Liver (tissue), 8 donors: ENCODE measurements at regions not wholly inside any gene's neighbourhood (a gene's known extent, or its start where the extent isn't known, plus 50 kb on each side); places are given as distances from the start of the nearest gene placed in this dataset.

Experiments
- DNase-seq: peaks from one replicate; pipeline ENCODE4 v3.0.0-alpha.2; 2017; ENCODE audit warnings: low spot score
- H3K27ac ChIP-seq, 2 donors: one replicate each; pipeline ENCODE4 v1.7.0; 2013; ENCODE audit warnings: inconsistent platforms in 2 of 2, low read length in 2 of 2, control low read depth in 1 of 2, low read depth in 1 of 2, mild to moderate bottlenecking in 1 of 2
- H3K27me3 ChIP-seq, 4 donors: one replicate each; pipeline versions ENCODE4 v1.6.1 to v1.7.0; 2013; ENCODE audit warnings: low read length in 3 of 4, inconsistent platforms in 1 of 4, mild to moderate bottlenecking in 1 of 4, moderate library complexity in 1 of 4; ENCODE audit not compliant: control insufficient read depth in 4 of 4, insufficient read depth in 4 of 4
- H3K36me3 ChIP-seq, 4 donors: one replicate each; pipeline versions ENCODE4 v1.6.1 to v1.7.0; 2013; ENCODE audit warnings: low read length in 3 of 4, mild to moderate bottlenecking in 3 of 4, low read depth in 1 of 4, moderate library complexity in 1 of 4; ENCODE audit not compliant: control insufficient read depth in 4 of 4, insufficient read depth in 3 of 4
- H3K4me1 ChIP-seq, 4 donors: one replicate each; pipeline versions ENCODE4 v1.6.1 to v1.7.0; 2013; ENCODE audit warnings: low read length in 3 of 4, mild to moderate bottlenecking in 3 of 4, moderate library complexity in 1 of 4; ENCODE audit not compliant: control insufficient read depth in 4 of 4, insufficient read depth in 4 of 4
- H3K4me3 ChIP-seq, 3 donors: one replicate each; pipeline versions ENCODE4 v1.6.1 to v1.7.0; 2013; ENCODE audit warnings: low read length in 3 of 3, control low read depth in 1 of 3, low read depth in 1 of 3, mild to moderate bottlenecking in 1 of 3
- H3K9ac ChIP-seq, 2 donors: one replicate each; pipeline ENCODE4 v1.7.0; 2013; ENCODE audit warnings: low read length in 2 of 2, mild to moderate bottlenecking in 2 of 2, moderate library complexity in 2 of 2, control low read depth in 1 of 2, low read depth in 1 of 2
- H3K9me3 ChIP-seq, 4 donors: one replicate each; pipeline versions ENCODE4 v1.6.1 to v1.7.0; 2013; ENCODE audit warnings: low read length in 3 of 4; ENCODE audit not compliant: control insufficient read depth in 4 of 4
- ATF3 ChIP-seq: IDR thresholded peaks from 2 replicates; pipeline ENCODE4 v1.6.1; 2016; ENCODE audit warnings: antibody characterized with exemption
- CTCF ChIP-seq: fragments of 150-350 bp; IDR thresholded peaks from 2 replicates; pipeline ENCODE4 v1.5.1; 2017; ENCODE audit warnings: improper control_type of control experiment, low read depth, low read length; ENCODE audit not compliant: missing input control
- EGR1 ChIP-seq, 2 donors: IDR thresholded peaks; 2 replicates each; pipeline ENCODE4 v1.6.1; 2016 to 2018; ENCODE audit warnings: antibody characterized with exemption in 2 of 2, low read depth in 2 of 2
- FOXA1 ChIP-seq: IDR thresholded peaks from 2 replicates; pipeline ENCODE4 v1.6.1; 2016; ENCODE audit warnings: antibody characterized with exemption
- FOXA2 ChIP-seq: IDR thresholded peaks from 2 replicates; pipeline ENCODE4 v1.6.1; 2016; ENCODE audit warnings: antibody characterized with exemption
- GABPA ChIP-seq, 2 donors: IDR thresholded peaks in 1 of 2; conservative IDR thresholded peaks in 1 of 2; 2 replicates each; pipeline ENCODE4 v1.6.1; 2016; ENCODE audit warnings: antibody characterized with exemption in 2 of 2, mild to moderate bottlenecking in 1 of 2, moderate library complexity in 1 of 2
- HNF4A ChIP-seq, 2 donors: conservative IDR thresholded peaks; 2 replicates each; pipeline ENCODE4 v1.6.1; 2016; ENCODE audit warnings: antibody characterized with exemption in 2 of 2, mild to moderate bottlenecking in 2 of 2
- HNF4G ChIP-seq: IDR thresholded peaks from 2 replicates; pipeline ENCODE4 v1.6.1; 2016; ENCODE audit warnings: antibody characterized with exemption
- JUND ChIP-seq, 2 donors: IDR thresholded peaks; 2 replicates each; pipeline ENCODE4 v1.6.1; 2016; ENCODE audit warnings: antibody characterized with exemption in 2 of 2
- MAX ChIP-seq: IDR thresholded peaks from 2 replicates; pipeline ENCODE4 v1.6.1; 2016; ENCODE audit warnings: antibody characterized with exemption
- NR2F2 ChIP-seq: IDR thresholded peaks from 2 replicates; pipeline ENCODE4 v1.6.1; 2016; ENCODE audit warnings: antibody characterized with exemption
- RAD21 ChIP-seq, 2 donors: IDR thresholded peaks; 2 replicates each; pipeline ENCODE4 v1.6.1; 2016; ENCODE audit warnings: antibody characterized with exemption in 2 of 2, mild to moderate bottlenecking in 2 of 2
- REST ChIP-seq: IDR thresholded peaks from 2 replicates; pipeline ENCODE4 v1.6.1; 2016; ENCODE audit warnings: antibody characterized with exemption, mild to moderate bottlenecking
- RXRA ChIP-seq, 2 donors: IDR thresholded peaks; 2 replicates each; pipeline ENCODE4 v1.6.1; 2017 to 2018; ENCODE audit warnings: antibody characterized with exemption in 2 of 2, mild to moderate bottlenecking in 1 of 2
- SP1 ChIP-seq: IDR thresholded peaks from 2 replicates; pipeline ENCODE4 v1.6.1; 2018; ENCODE audit warnings: antibody characterized with exemption, mild to moderate bottlenecking
- TAF1 ChIP-seq: conservative IDR thresholded peaks from 2 replicates; pipeline ENCODE4 v1.6.1; 2016; ENCODE audit warnings: antibody characterized with exemption, mild to moderate bottlenecking
- YY1 ChIP-seq: IDR thresholded peaks from 2 replicates; pipeline ENCODE4 v1.6.1; 2016; ENCODE audit warnings: antibody characterized with exemption, mild to moderate bottlenecking
- ZBTB33 ChIP-seq: IDR thresholded peaks from 2 replicates; pipeline ENCODE4 v1.6.1; 2016; ENCODE audit warnings: antibody characterized with exemption
- WGBS: extraction: QIAGEN DNeasy Blood & Tissue Kit; methylation state at CpG from one replicate; pipeline ENCODE4 v1.1.7; 2013; 5-methylcytosine and 5-hydroxymethylcytosine counted together
- donor health status: healthy.
- donor health status: healthy.
- donor health status: healthy.
- donor health status: healthy.
- donor health status: healthy.

- H3K4me3 ChIP-seq: no peak overlapping the region
- no peaks in the 10 kb centered on the region for H3K36me3 ChIP-seq
- 56% methylated on average over 4 of the region's 4 CpGs for WGBS
- DNase-seq: no peak
- H3K27ac ChIP-seq: peak overlapping the region in 1 of 2 donors; percentile 35
- H3K9ac ChIP-seq: no peak overlapping the region
- peaks cover 0 to 10% (median 2%) of the 10 kb centered on the region in 4 donors for H3K4me1 ChIP-seq
- no peaks in the 10 kb centered on the region for H3K27me3 ChIP-seq
- TF ChIP-seq TAF1 (no peak), NR2F2 (no peak), ZBTB33 (no peak), CTCF (no peak), EGR1 (IDR thresholded peaks at IDR 0.05; ENCODE audit: low read depth in 2 of 2) (no peak), FOXA2 (no peak), REST (no peak), FOXA1 (no peak), GABPA (IDR thresholded peaks at IDR 0.05 in 1 of 2, conservative IDR thresholded peaks at IDR 0.05 in 1 of 2) (no peak), RAD21 (IDR thresholded peaks at IDR 0.05) (peak in 1 of 2 donors; percentile 16), MAX (no peak), HNF4G (no peak), HNF4A (conservative IDR thresholded peaks at IDR 0.05) (peak; percentile 53 to 73), JUND (IDR thresholded peaks at IDR 0.05) (peak in 1 of 2 donors; percentile 51), SP1 (no peak), ATF3 (no peak), RXRA (IDR thresholded peaks at IDR 0.05) (peak in 1 of 2 donors; percentile 64), YY1 (peak; percentile 36)
- H3K9me3 ChIP-seq: no peaks in the 10 kb centered on the region
These were observed 478.9 kb downstream of the BCAT1 start for GRCh38 chr12:24470050-24470449.
